A673 (cell line): ENCODE measurements at regions not wholly inside any gene's neighbourhood (a gene's known extent, or its start where the extent isn't known, plus 50 kb on each side); places are given as distances from the start of the nearest gene placed in this dataset.

ENCODE experiments used
- CTCF ChIP-seq: fragments of 300-800, 200-600 bp; sonication (generic); conservative IDR thresholded peaks from 2 replicates; pipeline ENCODE4 v1.5.1; 2017; ENCODE audit warnings: low read depth, mild to moderate bottlenecking, antibody characterized with exemption, low read length, moderate library complexity, mixed read lengths
- EZH2 ChIP-seq: fragments of 200-600 bp; sonication (generic); IDR thresholded peaks from 2 replicates; pipeline ENCODE4 v1.6.1; 2017; ENCODE audit warnings: borderline replicate concordance, low read depth, mild to moderate bottlenecking, mixed read lengths, antibody characterized with exemption, low read length; ENCODE audit not compliant: poor library complexity, severe bottlenecking

- TF ChIP-seq CTCF (no peak), EZH2 (no peak)
Measured at GRCh38 chr11:113574171-113574570, 99.0 kb upstream of the DRD2 start.
